Mesodermal cell (in vitro differentiated cells): ENCODE measurements at regions not wholly inside any gene's neighbourhood (a gene's known extent, or its start where the extent isn't known, plus 50 kb on each side); places are given as distances from the start of the nearest gene placed in this dataset.
A peak's percentile ranks its signal among the peaks of the same experiment; 100 is the strongest.
"Not testable (repeated sequence)": the region's sequence is repeated elsewhere in the genome, so short reads cannot be mapped to it uniquely, and the experiment has no call there.

Experiments
- H3K27ac ChIP-seq: 2 replicates; pipeline ENCODE4 v1.7.0; 2013; ENCODE audit warnings: mild to moderate bottlenecking, low read depth, low read length, moderate library complexity; ENCODE audit not compliant: severe bottlenecking
- H3K36me3 ChIP-seq: 2 replicates; pipeline ENCODE4 v1.7.1; 2013; ENCODE audit warnings: mild to moderate bottlenecking, low read length, moderate library complexity; ENCODE audit not compliant: control insufficient read depth, insufficient read depth
- H3K4me1 ChIP-seq: one replicate; pipeline ENCODE4 v1.7.1; 2013; ENCODE audit warnings: mild to moderate bottlenecking, low read length; ENCODE audit not compliant: insufficient read depth, control insufficient read depth, poor library complexity, severe bottlenecking
- H3K4me3 ChIP-seq: 2 replicates; pipeline ENCODE4 v1.7.0; 2013; ENCODE audit warnings: low read length, control low read depth, mild to moderate bottlenecking; ENCODE audit not compliant: insufficient read depth, poor library complexity, severe bottlenecking; ENCODE audit errors: extremely low read depth
- H3K9me3 ChIP-seq: 2 replicates; pipeline ENCODE4 v1.7.1; 2013; ENCODE audit warnings: mild to moderate bottlenecking, low read length, moderate library complexity; ENCODE audit not compliant: control insufficient read depth
- WGBS, 2 experiments: methylation state at CpG; one replicate each; pipeline ENCODE4 v1.1.5; 2013; ENCODE audit warnings: missing lambda C conversion rate in 2 of 2; ENCODE audit not compliant: insufficient coverage in 2 of 2; 5-methylcytosine and 5-hydroxymethylcytosine counted together

GRCh38 chr1:43031316-43032203, 72.9 kb upstream of the SLC2A1 start:
- peaks cover 14% of the 10 kb centered on the region for H3K4me1 ChIP-seq
- no peaks in the 10 kb centered on the region for H3K36me3 ChIP-seq
- WGBS, 2 experiments, result 95 to 97% methylated on average over 9 to 10 of the region's 14 CpGs
- H3K27ac ChIP-seq, result no peak overlapping the region
- H3K9me3 ChIP-seq, result no peaks in the 10 kb centered on the region
- no peak overlapping the region for H3K4me3 ChIP-seq

DNA sequence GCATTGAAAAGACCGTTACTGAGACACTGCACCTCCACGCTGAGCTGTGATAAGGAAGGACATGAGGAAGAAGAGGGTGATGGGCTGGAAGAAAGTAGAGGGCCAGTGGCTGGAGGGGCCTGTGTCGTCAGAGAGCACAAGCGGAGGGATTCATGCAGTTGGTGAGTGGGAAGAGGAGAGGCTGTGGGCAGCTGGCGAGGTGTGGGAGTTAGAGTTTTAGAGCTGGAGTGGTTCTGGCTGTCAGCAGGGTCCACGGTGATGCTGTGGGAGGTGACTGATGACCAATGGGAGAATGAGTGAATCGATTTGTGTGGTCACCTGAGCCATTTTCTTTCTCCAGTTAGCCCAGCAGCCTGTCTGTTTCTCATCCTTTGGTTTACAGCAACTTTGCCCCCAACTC, 66.2 kb upstream of the SLC2A1 start:
- no peak overlapping the region for H3K27ac ChIP-seq
- 91% methylated on average over 5 to 7 of the region's 7 CpGs for WGBS, 2 experiments
- H3K4me1 ChIP-seq, result no peaks in the 10 kb centered on the region
- H3K36me3 ChIP-seq, result no peaks in the 10 kb centered on the region
- no peaks in the 10 kb centered on the region for H3K9me3 ChIP-seq
- H3K4me3 ChIP-seq, result no peak overlapping the region

GRCh38 chr1:43021547-43022474, 63.1 kb upstream of the SLC2A1 start:
- Histone ChIP-seq H3K4me1 (no peaks in the 10 kb centered on the region), H3K36me3 (no peaks in the 10 kb centered on the region), H3K27ac (no peak overlapping the region), H3K4me3 (no peak overlapping the region), H3K9me3 (no peaks in the 10 kb centered on the region)
- 88 to 96% methylated on average over 10 to 13 of the region's 14 CpGs for WGBS, 2 experiments

- H3K4me3 ChIP-seq, result no peak overlapping the region
- 88 to 97% methylated on average over 3 of the region's 3 CpGs for WGBS, 2 experiments
- H3K36me3 ChIP-seq, result no peaks in the 10 kb centered on the region
- H3K9me3 ChIP-seq, result no peaks in the 10 kb centered on the region
- H3K4me1 ChIP-seq, result no peaks in the 10 kb centered on the region
- no peak overlapping the region for H3K27ac ChIP-seq
These were observed 60.6 kb upstream of the SLC2A1 start for GRCh38 chr1:43019226-43019625.

DNA sequence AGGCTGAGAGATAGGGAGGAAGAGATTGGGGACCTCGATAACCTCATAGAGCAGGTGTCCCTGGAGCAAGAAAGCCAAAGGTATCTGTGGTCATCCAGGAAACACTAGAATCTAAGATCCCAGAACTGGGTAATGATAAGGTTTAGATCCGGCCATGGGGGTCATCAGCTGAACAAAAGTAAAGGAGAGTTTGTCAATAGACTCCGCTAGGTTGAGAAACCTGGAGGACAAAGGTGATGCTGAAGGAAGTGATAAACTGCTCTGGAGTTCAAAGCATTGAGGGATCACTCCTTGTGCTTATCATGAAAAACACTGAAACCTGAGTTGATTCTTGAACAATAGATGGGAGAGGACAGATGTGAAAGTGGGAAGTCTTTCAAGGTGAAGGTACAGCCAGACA, 59.5 kb upstream of the SLC2A1 start:
- H3K36me3 ChIP-seq, result no peaks in the 10 kb centered on the region
- no peaks in the 10 kb centered on the region for H3K9me3 ChIP-seq
- WGBS, 2 experiments, result 91 to 97% methylated on average over 3 of the region's 3 CpGs
- H3K27ac ChIP-seq, result no peak overlapping the region
- no peaks in the 10 kb centered on the region for H3K4me1 ChIP-seq
- no peak overlapping the region for H3K4me3 ChIP-seq

DNA sequence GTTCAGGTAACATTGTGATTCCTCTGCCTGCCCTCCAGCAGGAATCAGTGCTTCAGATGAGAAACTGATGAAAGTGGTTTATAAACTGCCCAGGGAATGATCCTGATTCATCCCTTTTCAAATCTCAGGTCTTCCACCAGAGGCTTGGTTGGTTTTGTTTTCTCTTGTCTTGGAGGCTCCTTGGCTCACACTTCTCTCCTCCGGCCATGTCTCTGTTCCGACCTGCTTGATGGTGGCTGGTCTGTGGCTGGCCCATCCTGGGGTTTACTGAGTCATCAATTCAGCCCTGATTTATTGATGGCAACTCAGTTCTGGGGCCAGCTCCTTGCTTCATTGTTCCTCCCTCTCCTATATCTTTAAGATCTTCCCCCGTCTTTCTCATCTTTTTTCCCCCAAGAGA, 56.6 kb upstream of the SLC2A1 start:
- H3K9me3 ChIP-seq, result no peaks in the 10 kb centered on the region
- WGBS, 2 experiments, result 86 to 100% methylated on average over 3 of the region's 3 CpGs
- H3K36me3 ChIP-seq, result no peaks in the 10 kb centered on the region

DNA sequence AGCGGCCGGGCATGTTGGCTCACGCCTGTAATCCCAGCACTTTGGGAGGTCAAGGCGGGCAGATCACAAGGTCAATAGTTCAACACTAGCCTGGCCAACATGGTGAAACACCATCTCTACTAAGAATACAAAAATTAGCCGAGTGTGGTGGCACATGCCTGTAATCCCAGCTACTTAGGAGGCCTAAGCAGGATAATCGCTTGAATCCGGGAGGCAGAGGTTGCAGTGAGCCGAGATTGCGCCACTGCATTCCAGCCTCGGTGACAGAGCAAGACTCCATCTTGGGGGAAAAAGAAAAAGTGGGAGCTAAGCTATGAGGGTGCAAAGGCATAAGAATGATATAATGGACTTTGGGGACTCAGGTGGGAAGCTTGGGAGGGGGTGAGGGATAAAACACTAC, 55.9 kb upstream of the SLC2A1 start:
- WGBS, 2 experiments, result 93 to 96% methylated on average over 9 to 10 of the region's 10 CpGs
- not testable (repeated sequence) for H3K9me3 ChIP-seq, H3K36me3 ChIP-seq, H3K27ac ChIP-seq, H3K4me1 ChIP-seq, H3K4me3 ChIP-seq

More for the DNA sequence above, 56.6 kb upstream of the SLC2A1 start:
- H3K27ac ChIP-seq, result no peak overlapping the region
- peaks cover 6% of the 10 kb centered on the region for H3K4me1 ChIP-seq
- no peak overlapping the region for H3K4me3 ChIP-seq

DNA sequence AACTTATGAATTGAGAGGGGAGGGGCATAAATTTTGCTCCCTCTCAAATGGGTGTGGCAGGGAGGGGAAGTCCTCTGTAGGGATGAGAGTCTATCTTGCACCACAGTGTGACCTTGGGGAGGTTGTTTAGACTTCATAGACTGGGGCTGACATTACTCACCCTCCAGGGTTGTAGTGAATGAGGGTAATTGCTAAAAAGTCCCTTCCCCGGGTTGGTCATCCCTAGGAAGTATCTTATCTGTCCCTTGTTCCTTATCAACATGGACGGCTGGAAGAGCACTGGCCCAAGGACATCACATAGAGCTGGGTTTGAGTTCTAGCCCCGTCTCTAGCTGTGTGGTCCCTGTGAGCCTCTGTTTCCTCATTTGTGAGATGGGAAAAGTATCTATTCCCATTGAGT, 52.4 kb upstream of the SLC2A1 start:
- Histone ChIP-seq H3K27ac (no peak overlapping the region), H3K9me3 (no peaks in the 10 kb centered on the region), H3K4me1 (peaks cover 21% of the 10 kb centered on the region), H3K4me3 (no peak overlapping the region), H3K36me3 (no peaks in the 10 kb centered on the region)
- 63 to 86% methylated on average over 1 to 2 of the region's 3 CpGs for WGBS, 2 experiments

DNA sequence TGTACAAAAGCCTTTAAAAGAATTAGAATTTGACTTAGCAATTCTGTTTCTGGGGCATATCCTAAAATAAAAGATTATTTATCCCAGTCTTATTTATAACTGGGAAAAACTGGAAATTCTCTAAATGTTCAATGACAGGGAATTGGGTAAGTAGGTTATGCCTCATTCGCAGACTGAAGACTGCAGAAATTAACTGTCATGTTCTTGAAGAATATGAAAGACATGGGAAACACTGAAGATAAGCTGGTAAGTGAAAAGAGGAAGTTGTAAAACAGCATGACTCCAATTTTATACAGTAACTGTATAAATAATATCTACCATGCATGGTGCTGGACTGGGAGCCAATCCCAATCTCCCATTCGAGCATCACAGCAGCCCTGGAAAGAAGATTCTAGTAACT, 50.6 kb upstream of the SLC2A1 start:
- H3K36me3 ChIP-seq, result no peaks in the 10 kb centered on the region
- H3K9me3 ChIP-seq, result no peaks in the 10 kb centered on the region
- 33% methylated on average over 1 of the region's 2 CpGs; no CpG with 5 or more reads in 1 of the 2 experiments for WGBS, 2 experiments
- H3K27ac ChIP-seq, result no peak overlapping the region
- H3K4me3 ChIP-seq, result no peak overlapping the region
- peaks cover 21% of the 10 kb centered on the region for H3K4me1 ChIP-seq

GRCh38 chr1:43008115-43009060, 49.7 kb upstream of the SLC2A1 start:
- Histone ChIP-seq H3K27ac (peak overlapping the region; percentile 74), H3K9me3 (no peaks in the 10 kb centered on the region), H3K4me1 (peaks cover 21% of the 10 kb centered on the region), H3K4me3 (no peak overlapping the region), H3K36me3 (no peaks in the 10 kb centered on the region)
- 19 to 21% methylated on average over 20 to 27 of the region's 30 CpGs for WGBS, 2 experiments
